ENCODE measurements at regions not wholly inside any gene's neighbourhood (a gene's known extent, or its start where the extent isn't known, plus 50 kb on each side); places are given as distances from the start of the nearest gene placed in this dataset.

DNA sequence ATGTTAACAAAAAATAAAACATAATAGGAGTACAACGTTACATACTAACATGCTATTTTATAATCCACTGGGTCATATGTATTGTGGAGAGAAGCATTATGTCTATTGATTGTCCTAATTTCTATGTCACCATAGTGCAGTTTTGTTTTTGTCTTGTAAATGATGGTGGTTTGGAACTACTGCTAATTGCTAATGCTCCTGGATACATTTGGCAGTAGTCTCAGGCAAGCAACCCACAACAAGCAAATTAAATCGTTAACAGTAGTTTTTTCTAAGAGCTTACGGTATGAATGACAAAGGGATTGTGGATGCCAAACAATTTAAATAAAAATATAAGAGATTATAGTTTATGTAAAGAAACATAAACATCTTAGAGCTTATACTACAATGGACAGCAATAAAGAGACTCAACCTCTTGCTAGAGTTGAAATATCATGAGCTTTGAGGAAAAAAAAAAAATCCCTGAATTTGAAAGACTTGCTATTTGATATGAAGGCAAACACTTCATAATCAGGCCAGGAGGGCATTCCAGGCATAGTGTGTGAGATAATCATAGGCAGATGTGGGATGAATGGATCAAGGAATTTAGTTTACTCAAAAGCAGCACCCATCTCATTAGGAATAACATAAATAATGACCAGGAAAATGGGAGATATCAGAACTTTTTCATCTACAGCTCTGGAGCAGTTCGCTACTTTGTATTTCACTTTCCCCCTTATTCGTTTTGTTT lies 181.3 kb downstream of the CCDC59 start:
- CTCF ChIA-PET: interaction anchor here (0.7 kb wide), 1 partner anchor 30 kb away, joined by 3 read pairs; no protein-coding TSS in a partner anchor
- no peak for DNase-seq (ENCODE audit: extremely low spot score)
- TF ChIP-seq CTCF (IDR thresholded peaks at IDR 0.05; ENCODE audit: control extremely low read depth, extremely low read depth, low read depth, missing control alignments): no peak
- POLR2A ChIA-PET: no interaction called here

- POLR2A ChIA-PET: no interaction called here
- no peak for TF ChIP-seq CTCF (IDR thresholded peaks at IDR 0.05; ENCODE audit: control extremely low read depth, extremely low read depth, low read depth, missing control alignments)
- CTCF ChIA-PET: no interaction called here
- DNase-seq (ENCODE audit: extremely low spot score): no peak
Observed at GRCh38 chr12:82176026-82176425, 182.2 kb downstream of the CCDC59 start.

DNA sequence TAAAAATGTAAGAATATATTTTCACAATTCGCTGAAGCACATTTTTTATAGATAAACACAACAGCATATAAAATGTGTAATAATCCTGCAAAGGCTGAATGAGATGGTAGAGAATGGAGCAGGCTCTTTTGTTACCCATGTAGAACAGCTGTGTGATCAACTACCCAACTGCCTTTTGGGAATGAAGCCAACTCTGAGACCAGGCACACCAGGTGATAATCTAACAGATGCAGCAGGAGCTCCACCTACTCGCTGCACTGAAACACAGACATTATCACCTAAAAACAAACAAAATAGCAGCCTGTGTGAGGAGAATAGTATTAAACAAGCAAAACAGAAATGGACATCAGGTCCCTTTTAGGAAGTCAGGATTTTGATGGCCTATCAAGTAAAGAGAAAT lies 183.3 kb downstream of the CCDC59 start:
- DNase-seq (ENCODE audit: extremely low spot score): no peak
- TF ChIP-seq CTCF (IDR thresholded peaks at IDR 0.05; ENCODE audit: control extremely low read depth, extremely low read depth, low read depth, missing control alignments): no peak
- POLR2A ChIA-PET: no interaction called here
- CTCF ChIA-PET: no interaction called here

GRCh38 chr12:82174383-82174782 lies 183.8 kb downstream of the CCDC59 start:
- CTCF ChIA-PET: no interaction called here
- TF ChIP-seq CTCF (IDR thresholded peaks at IDR 0.05; ENCODE audit: control extremely low read depth, extremely low read depth, low read depth, missing control alignments): no peak
- POLR2A ChIA-PET: no interaction called here
- no peak for DNase-seq (ENCODE audit: extremely low spot score)

DNA sequence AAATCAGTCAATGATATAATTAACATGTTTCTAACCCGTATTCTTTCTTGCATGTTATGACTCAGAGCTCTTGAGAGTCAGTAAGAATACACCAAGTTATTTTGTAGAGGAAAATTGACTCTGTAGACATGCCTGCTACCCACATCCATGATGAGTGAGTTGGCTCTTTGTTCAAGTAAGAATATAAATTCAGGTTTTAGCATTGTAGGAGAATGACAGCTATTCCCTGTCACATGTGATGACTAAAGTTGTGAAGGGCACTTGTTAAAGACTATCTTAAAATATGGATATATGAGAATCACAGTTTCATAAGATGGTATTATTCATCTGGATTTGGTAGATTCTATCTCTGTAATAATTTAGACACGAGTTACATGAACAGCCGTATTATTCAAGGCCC lies 209.1 kb downstream of the CCDC59 start:
- CTCF ChIA-PET: interaction anchor here (0.8 to 1.4 kb wide), 2 partner anchors 20 to 42 kb away, joined by 3 read pairs; no protein-coding TSS in a partner anchor
- DNase-seq (ENCODE audit: extremely low spot score): no peak
- TF ChIP-seq CTCF (IDR thresholded peaks at IDR 0.05; ENCODE audit: control extremely low read depth, extremely low read depth, low read depth, missing control alignments): no peak
- POLR2A ChIA-PET: no interaction called here

DNA sequence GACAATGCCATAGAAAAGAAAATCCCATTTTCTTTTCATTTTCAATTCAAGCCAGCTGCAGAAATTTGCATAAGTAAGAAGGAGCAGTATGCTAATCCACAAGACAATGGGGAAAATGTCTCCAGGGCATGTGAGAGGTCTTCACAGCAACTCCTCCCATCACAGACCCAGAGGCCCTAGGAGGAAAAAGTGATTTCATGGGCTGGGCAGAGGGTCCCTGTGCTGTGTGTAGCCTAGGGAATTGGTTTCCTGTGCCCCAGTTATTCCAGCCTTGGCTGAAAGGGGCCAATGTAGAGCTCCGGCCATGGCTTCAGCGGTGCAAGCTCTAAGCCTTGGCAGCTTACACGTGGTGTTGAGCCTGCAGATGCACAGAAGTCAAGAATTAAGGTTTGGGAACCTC lies 211.4 kb downstream of the CCDC59 start:
- CTCF ChIA-PET: interaction anchor here (1.4 kb wide), 1 partner anchor 36 kb away, joined by 4 read pairs; no protein-coding TSS in a partner anchor
- no peak for TF ChIP-seq CTCF (IDR thresholded peaks at IDR 0.05; ENCODE audit: control extremely low read depth, extremely low read depth, low read depth, missing control alignments)
- POLR2A ChIA-PET: no interaction called here
- no peak for DNase-seq (ENCODE audit: extremely low spot score)
